ENCODE measurements at regions not wholly inside any gene's neighbourhood (a gene's known extent, or its start where the extent isn't known, plus 50 kb on each side); places are given as distances from the start of the nearest gene placed in this dataset.

DNA sequence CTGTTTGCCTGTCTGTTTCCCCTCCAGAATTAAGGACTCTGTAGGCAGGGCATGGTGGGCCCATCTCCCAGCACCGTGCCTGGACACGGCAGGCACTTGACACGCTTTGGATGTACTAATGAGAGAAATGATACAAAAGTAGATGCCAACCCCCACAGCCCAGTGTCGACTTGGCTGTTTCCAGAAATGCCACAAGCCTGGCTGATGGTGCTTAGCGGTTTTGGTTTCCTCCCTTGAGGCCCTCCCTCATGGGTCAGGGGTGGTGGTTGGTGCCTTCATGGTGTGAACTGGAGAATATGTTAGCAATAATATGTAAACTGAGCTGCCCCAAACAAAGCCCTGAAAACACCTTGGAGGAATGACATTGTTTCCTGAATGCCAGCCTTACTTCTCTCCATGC, 55.5 kb upstream of the ESRRB start:
- TF ChIP-seq, protein P1, sequence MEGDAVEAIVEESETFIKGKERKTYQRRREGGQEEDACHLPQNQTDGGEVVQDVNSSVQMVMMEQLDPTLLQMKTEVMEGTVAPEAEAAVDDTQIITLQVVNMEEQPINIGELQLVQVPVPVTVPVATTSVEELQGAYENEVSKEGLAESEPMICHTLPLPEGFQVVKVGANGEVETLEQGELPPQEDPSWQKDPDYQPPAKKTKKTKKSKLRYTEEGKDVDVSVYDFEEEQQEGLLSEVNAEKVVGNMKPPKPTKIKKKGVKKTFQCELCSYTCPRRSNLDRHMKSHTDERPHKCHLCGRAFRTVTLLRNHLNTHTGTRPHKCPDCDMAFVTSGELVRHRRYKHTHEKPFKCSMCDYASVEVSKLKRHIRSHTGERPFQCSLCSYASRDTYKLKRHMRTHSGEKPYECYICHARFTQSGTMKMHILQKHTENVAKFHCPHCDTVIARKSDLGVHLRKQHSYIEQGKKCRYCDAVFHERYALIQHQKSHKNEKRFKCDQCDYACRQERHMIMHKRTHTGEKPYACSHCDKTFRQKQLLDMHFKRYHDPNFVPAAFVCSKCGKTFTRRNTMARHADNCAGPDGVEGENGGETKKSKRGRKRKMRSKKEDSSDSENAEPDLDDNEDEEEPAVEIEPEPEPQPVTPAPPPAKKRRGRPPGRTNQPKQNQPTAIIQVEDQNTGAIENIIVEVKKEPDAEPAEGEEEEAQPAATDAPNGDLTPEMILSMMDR (IDR thresholded peaks at IDR 0.05; ENCODE audit: insufficient read depth, low read length, missing control alignments): no peak
- ChIA-PET POLR2A (no interaction called here), CTCF (no interaction called here)
- DNase-seq (ENCODE audit: low read depth, low spot score): no peak
- no peak overlapping the region for H3K4me3 ChIP-seq (ENCODE audit: low read depth, low read length)

DNA sequence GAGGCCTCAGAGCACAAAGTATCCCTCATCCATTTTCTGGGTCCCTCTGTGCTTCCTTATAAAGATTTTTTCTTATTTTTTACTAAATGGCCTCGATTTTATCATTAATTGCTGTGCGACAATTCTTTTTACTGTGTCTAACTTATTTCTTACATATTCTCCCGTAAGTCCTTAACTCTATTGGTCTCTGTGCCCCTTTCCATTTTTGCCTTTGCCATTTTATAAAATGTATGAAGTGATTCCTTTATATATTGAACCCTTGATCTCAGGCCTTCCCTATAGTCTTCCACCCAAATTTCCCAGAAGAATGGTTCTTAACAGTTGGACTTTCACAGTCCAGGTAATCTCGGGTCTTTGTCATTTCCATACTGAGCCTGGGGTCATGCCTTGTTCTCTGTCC, 55.0 kb upstream of the ESRRB start:
- TF ChIP-seq, protein P1 (IDR thresholded peaks at IDR 0.05; ENCODE audit: insufficient read depth, low read length, missing control alignments): no peak
- no peak for DNase-seq (ENCODE audit: low read depth, low spot score)
- POLR2A ChIA-PET: no interaction called here
- H3K4me3 ChIP-seq (ENCODE audit: low read depth, low read length): no peak overlapping the region
- CTCF ChIA-PET: no interaction called here

DNA sequence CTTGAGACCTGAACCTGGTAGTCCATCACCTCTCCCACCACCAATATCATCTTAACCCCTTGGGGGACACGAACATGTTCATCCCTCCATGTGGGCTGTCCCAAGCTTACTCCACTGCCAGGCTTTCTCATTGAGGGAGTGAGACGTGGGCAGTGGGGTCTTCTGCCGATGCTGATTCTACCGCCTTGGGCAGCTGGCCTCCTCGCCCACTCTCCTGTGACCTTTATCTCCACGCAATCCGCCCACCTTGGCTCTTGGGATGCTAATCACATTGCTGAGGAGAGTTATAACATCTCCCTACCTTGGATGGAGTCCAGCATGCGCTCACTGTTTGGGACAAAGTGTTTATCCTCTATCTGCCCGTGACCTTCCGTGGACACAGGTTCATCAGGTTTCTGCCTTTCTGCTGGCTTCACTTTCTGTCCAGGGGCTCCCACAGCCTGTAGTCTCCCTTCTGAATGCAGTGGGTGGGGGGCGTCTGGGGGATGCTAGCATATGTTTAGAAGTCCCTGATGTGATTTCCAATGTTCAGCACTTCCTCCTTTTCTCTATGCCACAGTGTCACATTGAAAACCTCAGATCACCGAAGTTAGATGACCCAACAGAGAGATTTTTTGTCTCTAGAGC, 53.2 kb upstream of the ESRRB start:
- no peak for DNase-seq (ENCODE audit: low read depth, low spot score)
- CTCF ChIA-PET: no interaction called here
- TF ChIP-seq, protein P1 (IDR thresholded peaks at IDR 0.05; ENCODE audit: insufficient read depth, low read length, missing control alignments): no peak
- POLR2A ChIA-PET: no interaction called here
- no peak overlapping the region for H3K4me3 ChIP-seq (ENCODE audit: low read depth, low read length)

DNA sequence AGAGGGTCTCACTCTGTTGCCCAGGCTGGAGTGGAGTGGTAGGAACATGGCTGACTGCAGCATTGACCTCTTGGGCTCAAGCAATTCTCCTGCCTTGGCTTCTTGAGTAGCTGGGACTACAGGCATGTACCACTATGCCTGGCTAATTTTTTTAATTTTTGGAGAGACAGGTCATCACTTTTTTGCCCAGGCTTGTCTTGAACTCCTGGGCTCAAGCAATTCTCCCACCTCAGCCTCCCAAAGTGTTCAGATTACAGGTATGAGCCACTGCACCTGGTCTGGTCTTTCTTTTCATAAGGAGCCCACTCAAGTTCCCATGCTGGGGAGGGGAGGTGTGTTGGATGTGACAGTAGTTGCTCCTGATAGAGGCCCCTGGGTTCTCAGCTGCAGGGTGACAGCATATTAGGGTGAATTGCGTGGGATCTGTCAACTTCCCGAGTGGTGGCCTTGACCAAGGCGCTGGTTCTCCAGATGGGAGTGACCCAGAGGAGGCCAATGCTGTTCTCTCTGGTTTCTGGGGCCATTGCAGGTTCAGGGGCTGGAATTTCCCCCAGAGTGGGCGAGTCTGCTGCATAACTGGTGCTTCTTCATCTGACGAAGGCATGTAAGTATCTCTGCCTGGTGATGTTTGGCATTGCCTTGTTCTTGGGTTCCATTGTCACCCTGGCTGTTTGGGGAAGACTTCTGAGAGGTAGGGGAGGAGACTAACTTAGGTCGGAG, 52.4 kb upstream of the ESRRB start:
- no peak overlapping the region for H3K4me3 ChIP-seq (ENCODE audit: low read depth, low read length)
- no peak for DNase-seq (ENCODE audit: low read depth, low spot score)
- TF ChIP-seq, protein P1 (IDR thresholded peaks at IDR 0.05; ENCODE audit: insufficient read depth, low read length, missing control alignments): no peak
- ChIA-PET POLR2A (no interaction called here), CTCF (no interaction called here)

- ChIA-PET POLR2A (no interaction called here), CTCF (no interaction called here)
- TF ChIP-seq, protein P1 (IDR thresholded peaks at IDR 0.05; ENCODE audit: insufficient read depth, low read length, missing control alignments): no peak
- no peak overlapping the region for H3K4me3 ChIP-seq (ENCODE audit: low read depth, low read length)
- no peak for DNase-seq (ENCODE audit: low read depth, low spot score)
Observed at GRCh38 chr14:76324133-76324532, 51.8 kb upstream of the ESRRB start.
